A549 (cell line): ENCODE measurements at regions not wholly inside any gene's neighbourhood (a gene's known extent, or its start where the extent isn't known, plus 50 kb on each side); places are given as distances from the start of the nearest gene placed in this dataset.

Source experiments
- ATAC-seq, 2 experiments: fragments of 200-7000 bp in 1 of 2; fragments of >200 bp in 1 of 2; cut with Nextera tagmentation in 1 of 2; cut with Tn5 transposase in 1 of 2; 3 replicates each; pipeline versions ENCODE4 v1.8.0 to v1.9.1; 2018 to 2020; ENCODE audit warnings: mild to moderate bottlenecking in 1 of 2, moderate library complexity in 1 of 2
- CTCF ChIA-PET: fragments of 300-600 bp; sonication (Branson Sonifier 250); formaldehyde crosslinking; extraction: SDS; loops from one replicate; lab custom pipeline; 2021; ENCODE audit warnings: antibody characterized with exemption, inconsistent platforms; lab: Yijun Ruan, JAX
- POLR2A ChIA-PET: fragments of 350-600 bp; formaldehyde crosslinking; extraction: SDS; loops from one replicate; lab custom pipeline; 2021; ENCODE audit warnings: antibody characterized with exemption, inconsistent platforms; lab: Yijun Ruan, JAX
- DNase-seq, 2 experiments: peaks; one replicate each; pipeline versions ENCODE4 v3.0.0 to v3.0.0-alpha.2; 2011 to 2016; ENCODE audit warnings: low read depth in 1 of 2, low spot score in 1 of 2
- FAIRE-seq: peaks from 2 replicates; lab custom pipeline; 2011; peaks lifted over from hg19 to GRCh38; lab: Jason Lieb, UNC
- H3K27ac ChIP-seq, 2 experiments: fragments of >200 bp; sonication (Bioruptor Twin); formaldehyde crosslinking; 3 replicates each; pipeline ENCODE4 v1.5.1; 2016 to 2017
- H3K4me1 ChIP-seq: fragments of >200 bp; sonication (Bioruptor Twin); formaldehyde crosslinking; 3 replicates; pipeline ENCODE4 v1.6.1; 2016
- H3K4me2 ChIP-seq: fragments of >200 bp; sonication (Bioruptor Twin); formaldehyde crosslinking; 3 replicates; pipeline ENCODE4 v1.6.1; 2016
- H3K4me3 ChIP-seq: fragments of >200 bp; sonication (Bioruptor Twin); formaldehyde crosslinking; 3 replicates; pipeline ENCODE4 v1.5.1; 2016
- H3K9me3 ChIP-seq: fragments of >200 bp; sonication (Bioruptor Twin); formaldehyde crosslinking; 3 replicates; pipeline ENCODE4 v1.6.1; 2016
- BCL3 ChIP-seq: fragments of >200 bp; sonication (Bioruptor Twin); formaldehyde crosslinking; IDR thresholded peaks from 3 replicates; pipeline ENCODE4 v1.6.1; 2016
- BHLHE40 ChIP-seq: IDR thresholded peaks from 2 replicates; pipeline ENCODE4 v1.6.1; 2012; ENCODE audit warnings: low read depth, low read length, inconsistent platforms
- CEBPB ChIP-seq, 2 experiments: fragments of >200 bp in 1 of 2; sonication (Bioruptor Twin) in 1 of 2; formaldehyde crosslinking in 1 of 2; IDR thresholded peaks; 2 replicates each; pipeline ENCODE4 v1.6.1; 2012 to 2016
- CHD2 ChIP-seq: fragments of 150-350 bp; IDR thresholded peaks from 2 replicates; pipeline ENCODE4 v1.6.1; 2014; ENCODE audit warnings: low read length; ENCODE audit not compliant: partially characterized antibody
- CHD4 ChIP-seq: fragments of 200-600 bp; sonication (generic); IDR thresholded peaks from 2 replicates; pipeline ENCODE4 v1.6.1; 2016; ENCODE audit warnings: antibody characterized with exemption, mild to moderate bottlenecking, borderline replicate concordance
- CTCF ChIP-seq: fragments of >200 bp; sonication (Bioruptor Twin); formaldehyde crosslinking; IDR thresholded peaks from 3 replicates; pipeline ENCODE4 v1.5.1; 2016
- E2F6 ChIP-seq: IDR thresholded peaks from 2 replicates; pipeline ENCODE4 v1.6.1; 2012; ENCODE audit warnings: low read depth, borderline replicate concordance
- EHF ChIP-seq: fragments of 250-450 bp; sonication (Bioruptor Pico); IDR thresholded peaks from 2 replicates; pipeline ENCODE4 v1.5.0; 2020; ENCODE audit warnings: mild to moderate bottlenecking
- EHMT2 ChIP-seq: fragments of 200-600 bp; sonication (generic); IDR thresholded peaks from 2 replicates; pipeline ENCODE4 v1.6.1; 2016; ENCODE audit warnings: antibody characterized with exemption, low read depth, mild to moderate bottlenecking, moderate library complexity
- EP300 ChIP-seq, 2 experiments: fragments of >200 bp; sonication (Bioruptor Twin); formaldehyde crosslinking; IDR thresholded peaks; 2 replicates in 1 of 2; 3 replicates in 1 of 2; pipeline ENCODE4 v1.6.1; 2016 to 2017
- FOSB ChIP-seq: fragments of 250-450 bp; sonication (Bioruptor Pico); IDR thresholded peaks from 2 replicates; pipeline ENCODE4 v1.5.0; 2020; ENCODE audit warnings: mild to moderate bottlenecking, moderate library complexity
- HDAC2 ChIP-seq: fragments of 200-600 bp; sonication (generic); IDR thresholded peaks from 2 replicates; pipeline ENCODE4 v1.6.1; 2016
- HEYL ChIP-seq: fragments of 250-450 bp; sonication (Bioruptor Pico); IDR thresholded peaks from 2 replicates; pipeline ENCODE4 v1.8.0; 2021; ENCODE audit warnings: mild to moderate bottlenecking, moderate library complexity
- HOXA7 ChIP-seq: fragments of 250-450 bp; sonication (Bioruptor Pico); IDR thresholded peaks from 2 replicates; pipeline ENCODE4 v1.5.0; 2020; ENCODE audit warnings: mild to moderate bottlenecking, moderate library complexity
- HOXB5 ChIP-seq: fragments of 250-450 bp; sonication (Bioruptor Pico); IDR thresholded peaks from 2 replicates; pipeline ENCODE4 v1.5.0; 2020; ENCODE audit warnings: mild to moderate bottlenecking, moderate library complexity
- JUN ChIP-seq, 2 experiments: fragments of >200 bp; sonication (Bioruptor Twin); formaldehyde crosslinking; IDR thresholded peaks; 2 replicates in 1 of 2; 3 replicates in 1 of 2; pipeline ENCODE4 v1.6.1; 2016 to 2017
- MAFK ChIP-seq: fragments of 450-650 bp; IDR thresholded peaks from 2 replicates; pipeline ENCODE4 v1.6.1; 2014; ENCODE audit not compliant: partially characterized antibody
- MAZ ChIP-seq: fragments of 150-350 bp; IDR thresholded peaks from 2 replicates; pipeline ENCODE4 v1.6.1; 2014; ENCODE audit warnings: antibody characterized with exemption, low read depth, low read length, borderline replicate concordance
- MYC ChIP-seq: IDR thresholded peaks from 2 replicates; pipeline ENCODE4 v1.6.1; 2012; ENCODE audit warnings: mild to moderate bottlenecking, inconsistent platforms, low read length, improper control_type of control experiment, borderline replicate concordance
- NFE2L2 ChIP-seq: fragments of 150-350 bp; conservative IDR thresholded peaks from 2 replicates; pipeline ENCODE4 v1.6.1; 2014; ENCODE audit warnings: low read length
- NPAS2 ChIP-seq: fragments of 250-450 bp; sonication (Bioruptor Pico); IDR thresholded peaks from 2 replicates; pipeline ENCODE4 v1.8.0; 2022; ENCODE audit warnings: mild to moderate bottlenecking, moderate library complexity, borderline replicate concordance
- POLR2A ChIP-seq: IDR thresholded peaks from 2 replicates; pipeline ENCODE4 v1.6.1; 2012; ENCODE audit warnings: mild to moderate bottlenecking, low read length
- POLR2AphosphoS2 ChIP-seq: conservative IDR thresholded peaks from 2 replicates; pipeline ENCODE4 v1.6.1; 2012; ENCODE audit warnings: low read length, improper control_type of control experiment, inconsistent platforms
- RARB ChIP-seq: fragments of 250-450 bp; sonication (Bioruptor Pico); IDR thresholded peaks from 2 replicates; pipeline ENCODE4 v1.8.0; 2021; ENCODE audit warnings: mild to moderate bottlenecking, moderate library complexity
- RCOR1 ChIP-seq: fragments of 150-350 bp; IDR thresholded peaks from 2 replicates; pipeline ENCODE4 v1.6.1; 2014; ENCODE audit warnings: antibody characterized with exemption, low read length, low read depth
- RFX5 ChIP-seq: fragments of 450-650 bp; IDR thresholded peaks from 2 replicates; pipeline ENCODE4 v1.7.1; 2014; ENCODE audit warnings: antibody characterized with exemption, mild to moderate bottlenecking, moderate library complexity
- SREBF2 ChIP-seq: fragments of 450-650 bp; IDR thresholded peaks from 2 replicates; pipeline ENCODE4 v1.6.1; 2014; ENCODE audit warnings: mild to moderate bottlenecking, moderate library complexity
- TFCP2L1 ChIP-seq: fragments of 250-450 bp; sonication (Bioruptor Pico); IDR thresholded peaks from 2 replicates; pipeline ENCODE4 v1.5.0; 2021; ENCODE audit warnings: mild to moderate bottlenecking
- TP53 ChIP-seq: fragments of 250-450 bp; sonication (Bioruptor Pico); IDR thresholded peaks from 2 replicates; pipeline ENCODE4 v1.5.0; 2021; ENCODE audit warnings: mild to moderate bottlenecking, moderate library complexity
- ZC3H11A ChIP-seq: fragments of 450-650 bp; IDR thresholded peaks from 2 replicates; pipeline ENCODE4 v1.6.1; 2014; ENCODE audit warnings: antibody characterized with exemption, mild to moderate bottlenecking
- ZFP36 ChIP-seq: fragments of 450-650 bp; IDR thresholded peaks from 2 replicates; pipeline ENCODE4 v1.6.1; 2014; ENCODE audit warnings: borderline replicate concordance; ENCODE audit not compliant: partially characterized antibody
- ZSCAN20 ChIP-seq: fragments of 250-450 bp; sonication (Bioruptor Pico); IDR thresholded peaks from 2 replicates; pipeline ENCODE4 v1.8.0; 2022; ENCODE audit warnings: mild to moderate bottlenecking, moderate library complexity
- WGBS: methylation state at CpG from one replicate; pipeline ENCODE4 v1.1.6; 2017; ENCODE audit errors: missing lambda C conversion rate; 5-methylcytosine and 5-hydroxymethylcytosine counted together
- TF ChIP-seq, protein P1 (sequence below): IDR thresholded peaks from 2 replicates; pipeline ENCODE4 v1.6.1; 2012

- no peak overlapping the region for H3K27ac ChIP-seq
- no peak for TF ChIP-seq SREBF2
- no peak for TF ChIP-seq HOXB5 (CRISPR knock-in tag)
- no peak for TF ChIP-seq EP300 (IDR thresholded peaks at IDR 0.05)
- TF ChIP-seq, protein P1, sequence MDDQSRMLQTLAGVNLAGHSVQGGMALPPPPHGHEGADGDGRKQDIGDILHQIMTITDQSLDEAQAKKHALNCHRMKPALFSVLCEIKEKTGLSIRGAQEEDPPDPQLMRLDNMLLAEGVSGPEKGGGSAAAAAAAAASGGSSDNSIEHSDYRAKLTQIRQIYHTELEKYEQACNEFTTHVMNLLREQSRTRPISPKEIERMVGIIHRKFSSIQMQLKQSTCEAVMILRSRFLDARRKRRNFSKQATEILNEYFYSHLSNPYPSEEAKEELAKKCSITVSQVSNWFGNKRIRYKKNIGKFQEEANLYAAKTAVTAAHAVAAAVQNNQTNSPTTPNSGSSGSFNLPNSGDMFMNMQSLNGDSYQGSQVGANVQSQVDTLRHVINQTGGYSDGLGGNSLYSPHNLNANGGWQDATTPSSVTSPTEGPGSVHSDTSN = no peak
- TF ChIP-seq CEBPB (IDR thresholded peaks at IDR 0.05) = no peak
- TF ChIP-seq CHD4 = no peak
- TF ChIP-seq EHMT2 = no peak
- no peak for TF ChIP-seq ZSCAN20 (CRISPR knock-in tag)
- no peak for TF ChIP-seq E2F6
- TF ChIP-seq RCOR1 = no peak
- TF ChIP-seq HEYL (CRISPR knock-in tag) = no peak
- no peak for TF ChIP-seq BHLHE40
- no peak for TF ChIP-seq NPAS2 (CRISPR knock-in tag)
- TF ChIP-seq CTCF = no peak
- no peak for TF ChIP-seq MYC
- no peak for TF ChIP-seq JUN (IDR thresholded peaks at IDR 0.05)
- TF ChIP-seq MAZ = no peak
- TF ChIP-seq, all 56 proteins: peak for 0
- POLR2A ChIA-PET = no interaction called here
- Histone ChIP-seq H3K4me1 (no peaks in the 10 kb centered on the region), H3K9me3 (no peaks in the 10 kb centered on the region), H3K4me3 (no peak overlapping the region), H3K4me2 (no peak overlapping the region)
- FAIRE-seq (no peak), DNase-seq (no peak), ATAC-seq (no peak)
- CTCF ChIA-PET = interaction anchor here (1.2 kb wide), 1 partner anchor 9 kb away, joined by 3 read pairs; no protein-coding TSS in a partner anchor
- 72% methylated on average over 4 of the region's 4 CpGs for WGBS
These were observed 113.7 kb upstream of the KLF4 start for GRCh38 chr9:107603281-107603680.

- no peak for DNase-seq
- Histone ChIP-seq H3K4me2 (no peak overlapping the region), H3K27ac (no peak overlapping the region), H3K4me1 (no peaks in the 10 kb centered on the region), H3K4me3 (no peak overlapping the region), H3K9me3 (no peaks in the 10 kb centered on the region)
- no peak for FAIRE-seq
- TF ChIP-seq ZC3H11A = no peak
- no peak for TF ChIP-seq EHF
- TF ChIP-seq EP300 (IDR thresholded peaks at IDR 0.05) = no peak
- TF ChIP-seq, protein P1 = no peak
- no peak for TF ChIP-seq NPAS2 (CRISPR knock-in tag)
- no peak for TF ChIP-seq FOSB (CRISPR knock-in tag)
- no peak for TF ChIP-seq ZFP36
- no peak for TF ChIP-seq MAFK
- no peak for TF ChIP-seq TFCP2L1 (CRISPR knock-in tag)
- TF ChIP-seq TP53 = no peak
- no peak for TF ChIP-seq RFX5
- TF ChIP-seq NFE2L2 = no peak
- TF ChIP-seq CHD2 = no peak
- no peak for TF ChIP-seq RARB (CRISPR knock-in tag)
- no peak for TF ChIP-seq POLR2A
- TF ChIP-seq POLR2AphosphoS2 = no peak
- no peak for TF ChIP-seq HOXA7 (CRISPR knock-in tag)
- TF ChIP-seq CTCF = no peak
- TF ChIP-seq BCL3 = no peak
- no peak for TF ChIP-seq HDAC2
- ChIA-PET POLR2A (interaction anchor here (0.6 kb wide), 1 partner anchor 151 kb away, joined by 5 read pairs; no protein-coding TSS in a partner anchor), CTCF (no interaction called here)
- 74% methylated on average over 3 of the region's 3 CpGs for WGBS
- no peak for ATAC-seq
These were observed 110.5 kb upstream of the KLF4 start for GRCh38 chr9:107600060-107600573.
